ENCODE measurements at regions not wholly inside any gene's neighbourhood (a gene's known extent, or its start where the extent isn't known, plus 50 kb on each side); places are given as distances from the start of the nearest gene placed in this dataset.

GRCh38 chr18:40608226-40608625 lies 1346.8 kb upstream of the PIK3C3 start:
- no peak for DNase-seq

GRCh38 chr18:40607542-40608148 lies 1347.4 kb upstream of the PIK3C3 start:
- DNase-seq = no peak

GRCh38 chr18:40606996-40607395 lies 1348.0 kb upstream of the PIK3C3 start:
- no peak for DNase-seq

- no peak for DNase-seq
These were observed 1371.4 kb upstream of the PIK3C3 start for GRCh38 chr18:40583671-40584070.

GRCh38 chr18:40582105-40582504 lies 1372.9 kb upstream of the PIK3C3 start:
- no peak for DNase-seq

- DNase-seq = no peak
These were observed 1377.1 kb upstream of the PIK3C3 start for GRCh38 chr18:40577981-40578365.

- DNase-seq = no peak
These were observed 1377.6 kb upstream of the PIK3C3 start for GRCh38 chr18:40577239-40577980.

- no peak for DNase-seq
These were observed 1378.4 kb upstream of the PIK3C3 start for GRCh38 chr18:40576507-40577115.

- DNase-seq = no peak
These were observed 1384.4 kb upstream of the PIK3C3 start for GRCh38 chr18:40570615-40571014.

GRCh38 chr18:40569605-40570004 lies 1385.4 kb upstream of the PIK3C3 start:
- no peak for DNase-seq

GRCh38 chr18:40566510-40566844 lies 1388.6 kb upstream of the PIK3C3 start:
- no peak for DNase-seq

GRCh38 chr18:40565805-40566509 lies 1389.1 kb upstream of the PIK3C3 start:
- no peak for DNase-seq

GRCh38 chr18:40559556-40559955 lies 1395.5 kb upstream of the PIK3C3 start:
- peak; percentile 11 for DNase-seq

GRCh38 chr18:40558706-40559392 lies 1396.2 kb upstream of the PIK3C3 start:
- no peak for DNase-seq

- no peak for DNase-seq
These were observed 1399.1 kb upstream of the PIK3C3 start for GRCh38 chr18:40555914-40556313.

GRCh38 chr18:40553029-40553428 lies 1402.0 kb upstream of the PIK3C3 start:
- no peak for DNase-seq

- no peak for DNase-seq
These were observed 1408.2 kb upstream of the PIK3C3 start for GRCh38 chr18:40546875-40547274.

GRCh38 chr18:40534723-40535122 lies 1420.3 kb upstream of the PIK3C3 start:
- DNase-seq = no peak

GRCh38 chr18:40532046-40532445 lies 1423.0 kb upstream of the PIK3C3 start:
- no peak for DNase-seq

- no peak for DNase-seq
These were observed 1424.0 kb upstream of the PIK3C3 start for GRCh38 chr18:40531051-40531450.

- DNase-seq = no peak
These were observed 1425.6 kb upstream of the PIK3C3 start for GRCh38 chr18:40529478-40529877.

- DNase-seq = no peak
These were observed 1430.2 kb upstream of the PIK3C3 start for GRCh38 chr18:40524881-40525280.

GRCh38 chr18:40523287-40523686 lies 1431.7 kb upstream of the PIK3C3 start:
- no peak for DNase-seq

Data from hindlimb muscle (tissue), 1 donor.